Fibroblast of villous mesenchyme (primary cell): ENCODE measurements at regions not wholly inside any gene's neighbourhood (a gene's known extent, or its start where the extent isn't known, plus 50 kb on each side); places are given as distances from the start of the nearest gene placed in this dataset.

Experiments
- DNase-seq: peaks from one replicate; pipeline ENCODE4 v3.0.0-alpha.2; 2010; ENCODE audit warnings: low read depth
- H3K4me3 ChIP-seq: 2 replicates; pipeline ENCODE4 v1.5.1; 2011; ENCODE audit warnings: low read depth, mild to moderate bottlenecking, low read length
- TF ChIP-seq, protein P1 (sequence below): IDR thresholded peaks from 2 replicates; pipeline ENCODE4 v1.5.1; 2012; ENCODE audit warnings: low read depth, mild to moderate bottlenecking, low read length; ENCODE audit not compliant: insufficient read depth

DNA sequence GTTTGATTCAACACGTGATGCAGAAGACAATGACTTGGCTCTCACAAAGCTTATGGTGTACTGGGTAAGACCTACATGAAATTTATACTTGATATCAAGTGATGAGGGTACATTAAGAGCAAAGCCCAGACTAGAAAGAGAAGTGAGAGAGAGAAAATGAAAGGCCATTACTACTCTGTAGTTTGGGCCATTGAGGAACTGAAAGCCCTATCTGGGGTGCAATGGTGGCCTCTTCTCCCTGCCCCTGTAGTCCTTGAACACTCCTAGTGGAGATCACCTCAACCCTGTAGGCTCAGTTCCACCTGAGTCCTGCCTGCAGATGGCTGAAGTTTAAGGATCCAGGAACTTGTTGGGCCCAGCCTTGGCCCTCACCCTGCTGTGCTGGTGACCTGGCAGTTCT lies 569.8 kb upstream of the MEX3C start:
- no peak overlapping the region for H3K4me3 ChIP-seq
- no peak for DNase-seq
- TF ChIP-seq, protein P1, sequence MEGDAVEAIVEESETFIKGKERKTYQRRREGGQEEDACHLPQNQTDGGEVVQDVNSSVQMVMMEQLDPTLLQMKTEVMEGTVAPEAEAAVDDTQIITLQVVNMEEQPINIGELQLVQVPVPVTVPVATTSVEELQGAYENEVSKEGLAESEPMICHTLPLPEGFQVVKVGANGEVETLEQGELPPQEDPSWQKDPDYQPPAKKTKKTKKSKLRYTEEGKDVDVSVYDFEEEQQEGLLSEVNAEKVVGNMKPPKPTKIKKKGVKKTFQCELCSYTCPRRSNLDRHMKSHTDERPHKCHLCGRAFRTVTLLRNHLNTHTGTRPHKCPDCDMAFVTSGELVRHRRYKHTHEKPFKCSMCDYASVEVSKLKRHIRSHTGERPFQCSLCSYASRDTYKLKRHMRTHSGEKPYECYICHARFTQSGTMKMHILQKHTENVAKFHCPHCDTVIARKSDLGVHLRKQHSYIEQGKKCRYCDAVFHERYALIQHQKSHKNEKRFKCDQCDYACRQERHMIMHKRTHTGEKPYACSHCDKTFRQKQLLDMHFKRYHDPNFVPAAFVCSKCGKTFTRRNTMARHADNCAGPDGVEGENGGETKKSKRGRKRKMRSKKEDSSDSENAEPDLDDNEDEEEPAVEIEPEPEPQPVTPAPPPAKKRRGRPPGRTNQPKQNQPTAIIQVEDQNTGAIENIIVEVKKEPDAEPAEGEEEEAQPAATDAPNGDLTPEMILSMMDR, result no peak

DNA sequence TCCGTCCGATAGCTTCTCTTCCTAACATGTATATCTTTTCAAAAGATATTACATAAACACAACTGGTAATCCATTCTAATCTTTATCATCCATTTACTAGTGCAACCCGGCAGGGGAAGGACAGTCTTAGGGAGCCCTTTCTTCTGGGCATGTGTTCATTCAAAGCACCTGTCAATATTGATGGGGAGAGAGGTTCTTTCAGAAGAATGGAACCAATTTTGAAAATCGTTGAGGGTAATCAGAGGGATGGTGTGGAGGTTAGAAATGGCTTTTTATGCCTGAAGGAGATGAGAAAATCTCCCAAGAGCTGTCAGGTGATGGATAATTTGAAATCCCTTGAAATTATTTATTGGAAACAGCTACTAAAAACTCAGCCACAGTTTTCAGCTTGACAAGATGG lies 561.9 kb upstream of the DCC start:
- no peak for DNase-seq
- TF ChIP-seq, protein P1, result no peak
- no peak overlapping the region for H3K4me3 ChIP-seq

DNA sequence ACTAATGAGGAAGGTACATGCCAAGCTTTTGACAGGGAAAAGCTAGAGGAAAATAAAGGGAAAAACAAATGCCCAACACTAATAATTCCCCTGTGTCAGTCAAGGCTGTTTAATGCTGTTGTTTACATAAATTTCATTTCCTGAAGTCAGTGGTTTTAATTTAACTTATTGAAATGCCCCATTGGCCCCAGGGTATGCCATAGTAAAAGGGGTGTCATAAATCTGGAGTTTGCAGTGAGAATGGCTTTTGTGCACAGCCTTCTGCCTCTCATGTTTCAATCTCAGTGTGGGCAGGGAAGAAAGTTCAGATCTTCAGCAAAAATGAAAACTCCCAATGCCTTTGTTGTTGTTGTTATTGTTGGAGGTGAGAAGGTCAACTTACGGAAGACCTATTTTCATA lies 550.1 kb upstream of the DCC start:
- DNase-seq, result no peak
- H3K4me3 ChIP-seq, result no peak overlapping the region
- TF ChIP-seq, protein P1, result no peak

DNA sequence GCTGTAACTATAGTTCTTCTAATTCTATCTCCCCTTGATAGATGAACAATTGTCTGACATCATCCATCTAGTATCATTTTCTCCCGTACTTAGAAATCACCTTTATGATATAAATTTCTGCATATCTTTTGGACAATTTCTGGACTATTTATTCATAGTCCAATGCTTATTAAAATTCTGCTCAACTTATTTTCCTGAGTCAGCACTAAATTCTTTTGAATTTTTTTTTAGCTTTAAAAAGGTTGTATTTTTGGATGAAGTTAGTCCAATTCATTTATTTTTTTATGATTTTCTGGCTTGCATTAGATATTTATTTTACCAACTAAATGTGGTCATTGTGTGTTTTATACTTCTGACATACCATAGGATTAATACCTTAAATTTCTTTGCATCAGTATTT lies 538.5 kb upstream of the DCC start:
- no peak overlapping the region for H3K4me3 ChIP-seq
- DNase-seq, result no peak
- TF ChIP-seq, protein P1, result no peak

DNA sequence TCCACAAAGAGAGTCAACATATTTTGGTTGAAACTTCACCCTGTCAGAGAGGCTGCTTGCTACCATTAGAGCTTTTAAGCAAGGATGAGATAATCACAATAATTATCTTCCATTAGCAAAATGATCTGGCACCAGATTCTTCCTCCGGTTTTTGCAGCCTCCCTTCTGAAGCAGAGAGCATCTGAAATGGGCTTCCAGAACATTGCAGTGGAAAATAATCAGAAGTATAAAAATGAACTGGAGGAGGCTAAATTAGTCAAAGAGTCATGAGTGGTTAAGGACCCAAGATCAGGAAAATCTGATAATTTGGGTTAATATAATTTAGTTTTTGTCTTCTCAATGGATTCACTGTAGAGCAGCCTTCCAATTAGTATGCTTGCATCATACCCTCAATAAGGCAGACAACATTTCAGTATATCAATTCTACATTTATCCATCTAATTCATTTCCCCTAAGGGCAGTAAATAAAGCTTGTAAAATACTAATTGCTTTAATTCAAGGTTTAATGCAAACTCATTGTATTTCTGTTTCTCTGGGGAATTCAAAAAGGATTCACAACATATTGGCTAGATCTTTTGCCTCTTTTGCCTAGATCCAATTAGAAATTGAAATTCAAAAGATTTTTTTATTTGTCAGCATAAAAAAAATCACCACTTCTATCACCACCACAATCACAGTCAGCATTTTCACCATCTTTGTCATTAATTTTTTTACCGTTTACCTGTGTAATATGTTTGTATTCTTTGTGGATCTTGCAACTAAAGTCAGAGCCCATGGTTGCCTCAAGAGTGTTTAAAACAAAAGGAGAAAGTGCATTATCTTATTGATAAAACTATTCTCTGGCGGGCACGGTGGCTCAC lies 537.2 kb upstream of the DCC start:
- TF ChIP-seq, protein P1, result no peak
- no peak for DNase-seq
- no peak overlapping the region for H3K4me3 ChIP-seq

DNA sequence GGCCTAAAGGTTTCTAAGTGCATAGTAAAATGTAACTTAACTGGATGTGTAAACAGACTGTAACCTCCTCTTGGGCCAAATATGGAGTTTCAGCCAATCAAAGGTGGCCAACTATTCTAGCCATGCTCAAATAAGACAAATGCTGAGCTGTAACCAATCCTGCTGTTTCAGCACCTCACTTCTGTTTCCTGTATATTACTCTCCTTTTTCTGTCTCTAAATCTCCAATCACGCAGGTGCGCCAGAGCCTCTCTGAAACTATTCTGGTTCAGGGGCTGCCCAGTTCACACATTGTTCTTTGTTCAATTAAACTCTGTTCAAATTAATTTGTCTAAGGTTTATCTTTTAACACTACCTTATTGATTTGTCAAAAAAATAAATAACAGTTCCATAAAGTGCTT lies 532.7 kb upstream of the DCC start:
- TF ChIP-seq, protein P1, result no peak
- DNase-seq, result no peak
- H3K4me3 ChIP-seq, result no peak overlapping the region

DNA sequence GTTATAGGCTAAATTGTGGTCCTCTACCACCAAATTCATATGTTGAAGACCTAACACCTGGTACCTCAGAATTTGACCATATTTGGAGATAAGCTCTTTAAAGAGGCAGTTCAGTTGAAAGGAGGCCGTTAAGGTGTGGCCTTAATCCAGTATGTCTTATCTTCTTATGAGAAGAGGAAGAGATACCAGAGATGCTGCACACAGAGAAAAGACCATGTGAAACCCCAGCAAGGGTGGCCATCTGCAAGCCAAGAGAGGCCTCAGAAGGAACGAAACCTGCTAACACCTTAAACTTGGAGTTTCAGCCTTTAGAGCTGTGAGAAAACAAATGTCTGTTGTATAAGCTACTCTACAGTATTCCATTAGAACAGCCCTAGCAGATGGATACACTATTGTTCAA lies 528.1 kb upstream of the DCC start:
- no peak overlapping the region for H3K4me3 ChIP-seq
- no peak for DNase-seq
- TF ChIP-seq, protein P1, result no peak
